HepG2 (cell line): ENCODE measurements at regions not wholly inside any gene's neighbourhood (a gene's known extent, or its start where the extent isn't known, plus 50 kb on each side); places are given as distances from the start of the nearest gene placed in this dataset.

Experiments
- ATAC-seq: fragments of 200-7000 bp; cut with Tn5 transposase; 3 replicates; pipeline ENCODE4 v1.9.1; 2020; ENCODE audit warnings: mild to moderate bottlenecking, moderate library complexity
- BruUV-seq: library from RNA; stranded (reverse); fragments of 400-500 nt; replicated peaks from 2 replicates; lab custom pipeline; 2021; lab: Mats Ljungman, UMichigan
- CTCF ChIA-PET: fragments of 300-600 bp; formaldehyde crosslinking; extraction: SDS; loops from one replicate; lab custom pipeline; 2021; ENCODE audit warnings: low total read pairs, inconsistent platforms, low intra/inter-chr PET ratio; lab: Yijun Ruan, JAX
- POLR2A ChIA-PET: fragments of 350-600 bp; sonication (Branson Sonifier 250); formaldehyde crosslinking; loops from one replicate; lab custom pipeline; 2020; ENCODE audit warnings: antibody characterized with exemption, inconsistent platforms; lab: Yijun Ruan, JAX
- DNase-seq: peaks from one replicate; pipeline ENCODE4 v3.0.0-alpha.2; 2015; ENCODE audit warnings: low spot score
- FAIRE-seq: peaks from 3 replicates; lab custom pipeline; 2011; peaks lifted over from hg19 to GRCh38; lab: Jason Lieb, UNC
- H2AFZ ChIP-seq: one replicate; pipeline ENCODE4 v1.6.1; 2011; ENCODE audit warnings: low read length, inconsistent platforms
- H3K27ac ChIP-seq: fragments of 300-600 bp; 3 replicates; pipeline ENCODE4 v1.8.0; 2011; ENCODE audit warnings: mixed run types, mild to moderate bottlenecking, mixed read lengths, low read length, inconsistent platforms; ENCODE audit not compliant: insufficient read depth; ENCODE audit errors: extremely low read length
- H3K27me3 ChIP-seq, 2 experiments: fragments of 200-600 bp in 1 of 2; 2 replicates in 1 of 2; 3 replicates in 1 of 2; pipeline versions ENCODE4 v1.6.0 to v1.8.0; 2011; ENCODE audit warnings: low read length in 2 of 2, mild to moderate bottlenecking in 2 of 2, moderate library complexity in 2 of 2, inconsistent platforms in 1 of 2; ENCODE audit not compliant: insufficient read depth in 2 of 2, control insufficient read depth in 1 of 2
- H3K36me3 ChIP-seq, 2 experiments: fragments of 200-600 bp in 1 of 2; replicated peaks in 1 of 2; 2 replicates in 1 of 2; 3 replicates in 1 of 2; pipeline versions ENCODE4 v1.5.1 to v1.8.0; 2011; ENCODE audit warnings: low read length in 2 of 2, inconsistent platforms in 1 of 2; ENCODE audit not compliant: insufficient read depth in 2 of 2, control insufficient read depth in 1 of 2
- H3K4me1 ChIP-seq: 2 replicates; pipeline ENCODE4 v1.5.1; 2012; ENCODE audit warnings: low read length, inconsistent platforms; ENCODE audit not compliant: insufficient read depth
- H3K4me2 ChIP-seq: 2 replicates; pipeline ENCODE4 v1.6.0; 2011; ENCODE audit warnings: low read depth, low read length, inconsistent platforms
- H3K4me3 ChIP-seq, 3 experiments: fragments of 200-600 bp in 1 of 3; sonication (generic), shearing (Covaris generic) in 1 of 3; replicated peaks in 1 of 3; 2 replicates each; pipeline ENCODE4 v1.5.1; 2011 to 2016; ENCODE audit warnings: low read length in 3 of 3, inconsistent platforms in 2 of 3, low read depth in 2 of 3, mild to moderate bottlenecking in 2 of 3, control low read depth in 1 of 3, mixed read lengths in 1 of 3; ENCODE audit not compliant: insufficient read depth in 1 of 3
- H3K79me2 ChIP-seq: one replicate; pipeline ENCODE4 v1.6.1; 2011; ENCODE audit warnings: low read length, inconsistent platforms; ENCODE audit not compliant: insufficient read depth
- H3K9ac ChIP-seq: 2 replicates; pipeline ENCODE4 v1.6.0; 2011; ENCODE audit warnings: mild to moderate bottlenecking, low read depth, low read length, inconsistent platforms; ENCODE audit not compliant: insufficient read depth
- H3K9me3 ChIP-seq: 2 replicates; pipeline ENCODE4 v1.5.1; 2012; ENCODE audit warnings: mild to moderate bottlenecking, low read length
- H4K20me1 ChIP-seq: 2 replicates; pipeline ENCODE4 v1.6.0; 2011; ENCODE audit warnings: inconsistent platforms, mild to moderate bottlenecking, low read length, moderate library complexity; ENCODE audit not compliant: insufficient read depth
- BORCS8-MEF2B ChIP-seq: sonication (generic); formaldehyde crosslinking; IDR thresholded peaks from 2 replicates; pipeline ENCODE4 v1.8.0; 2022; ENCODE audit warnings: mild to moderate bottlenecking, missing genetic modification reagents
- SRSF9 ChIP-seq: fragments of 200-400 bp; formaldehyde crosslinking; IDR thresholded peaks from 2 replicates; pipeline ENCODE4 v1.6.1; 2018; ENCODE audit warnings: borderline replicate concordance, mild to moderate bottlenecking, low read depth, low read length; ENCODE audit not compliant: insufficient read depth, poor library complexity, severe bottlenecking
- ZNF329 ChIP-seq: sonication (generic); formaldehyde crosslinking; IDR thresholded peaks from 2 replicates; pipeline ENCODE4 v1.9.0; 2021; ENCODE audit warnings: low read depth, mild to moderate bottlenecking, missing genetic modification reagents
- WGBS: methylation state at CpG from one replicate; pipeline ENCODE4 v1.1.6; 2017; ENCODE audit warnings: low lambda C conversion rate; 5-methylcytosine and 5-hydroxymethylcytosine counted together
- in situ Hi-C: cut with HindIII; loops from 2 replicates; pipeline ENCODE4 v1.10.0; 2017; ENCODE audit warnings: low pct_unique_long_range_greater_than_20kb; ENCODE audit not compliant: extremely low pct_ligation_motif_present
- intact Hi-C: fragments of 100-400 bp; cut with micrococcal nuclease; formaldehyde crosslinking; loops from one replicate; pipeline ENCODE4 v1.10.0; 2022; ENCODE audit not compliant: unreplicated experiment
- TF ChIP-seq, protein P1 (sequence below), 2 experiments: sonication (generic) in 1 of 2; formaldehyde crosslinking in 1 of 2; IDR thresholded peaks; 2 replicates each; pipeline versions ENCODE4 v1.4.0 to v1.6.1; 2016 to 2020; ENCODE audit warnings: borderline replicate concordance in 1 of 2, low read depth in 1 of 2, mild to moderate bottlenecking in 1 of 2, missing genetic modification reagents in 1 of 2
- TF ChIP-seq, protein P2 (sequence below): sonication (generic); formaldehyde crosslinking; IDR thresholded peaks from 2 replicates; pipeline ENCODE4 v1.4.0; 2020; ENCODE audit warnings: missing genetic modification reagents
- TF ChIP-seq, protein P3 (sequence below): sonication (generic); formaldehyde crosslinking; IDR thresholded peaks from 2 replicates; pipeline ENCODE4 v1.8.1; 2023; ENCODE audit warnings: mild to moderate bottlenecking, inconsistent platforms, moderate library complexity, missing genetic modification reagents, borderline replicate concordance

DNA sequence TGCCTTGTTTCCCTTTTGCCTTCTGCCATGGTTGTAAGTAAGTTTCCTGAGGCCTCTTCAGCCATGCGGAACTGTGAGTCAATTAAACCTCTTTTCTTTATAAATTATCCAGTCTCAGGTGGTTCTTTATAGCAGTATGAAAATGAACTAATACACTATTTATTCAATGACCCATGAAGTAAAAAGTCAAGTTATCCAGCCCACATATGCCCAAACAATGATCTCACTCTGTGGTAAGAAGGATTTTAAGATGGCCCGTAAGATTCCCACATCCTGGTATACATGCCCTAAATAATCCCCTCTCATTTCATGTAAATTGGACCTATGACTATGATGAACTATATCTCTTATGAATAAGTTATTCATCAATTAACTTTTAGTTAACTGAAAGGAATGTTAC, 1008.3 kb upstream of the B3GALT2 start:
- no peaks in the 10 kb centered on the region for H4K20me1 ChIP-seq
- no peak overlapping the region for H3K4me3 ChIP-seq
- BruUV-seq = no TSS peak
- in situ Hi-C loops = no loop called here
- FAIRE-seq (no peak), DNase-seq (no peak), ATAC-seq (no peak)
- POLR2A ChIA-PET = no interaction called here
- no peaks in the 10 kb centered on the region for H3K27me3 ChIP-seq
- H3K9ac ChIP-seq = no peak overlapping the region
- H3K9me3 ChIP-seq = no peaks in the 10 kb centered on the region
- H3K27ac ChIP-seq = no peak overlapping the region
- WGBS = 40% methylated on average over 2 of the region's 2 CpGs
- H3K79me2 ChIP-seq = no peaks in the 10 kb centered on the region
- TF ChIP-seq, protein P1, sequence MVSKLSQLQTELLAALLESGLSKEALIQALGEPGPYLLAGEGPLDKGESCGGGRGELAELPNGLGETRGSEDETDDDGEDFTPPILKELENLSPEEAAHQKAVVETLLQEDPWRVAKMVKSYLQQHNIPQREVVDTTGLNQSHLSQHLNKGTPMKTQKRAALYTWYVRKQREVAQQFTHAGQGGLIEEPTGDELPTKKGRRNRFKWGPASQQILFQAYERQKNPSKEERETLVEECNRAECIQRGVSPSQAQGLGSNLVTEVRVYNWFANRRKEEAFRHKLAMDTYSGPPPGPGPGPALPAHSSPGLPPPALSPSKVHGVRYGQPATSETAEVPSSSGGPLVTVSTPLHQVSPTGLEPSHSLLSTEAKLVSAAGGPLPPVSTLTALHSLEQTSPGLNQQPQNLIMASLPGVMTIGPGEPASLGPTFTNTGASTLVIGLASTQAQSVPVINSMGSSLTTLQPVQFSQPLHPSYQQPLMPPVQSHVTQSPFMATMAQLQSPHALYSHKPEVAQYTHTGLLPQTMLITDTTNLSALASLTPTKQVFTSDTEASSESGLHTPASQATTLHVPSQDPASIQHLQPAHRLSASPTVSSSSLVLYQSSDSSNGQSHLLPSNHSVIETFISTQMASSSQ (IDR thresholded peaks at IDR 0.05; ENCODE audit: low read depth) = no peak
- TF ChIP-seq, protein P1 (CRISPR knock-in tag; IDR thresholded peaks at IDR 0.05; ENCODE audit: borderline replicate concordance) = no peak
- TF ChIP-seq, protein P2, sequence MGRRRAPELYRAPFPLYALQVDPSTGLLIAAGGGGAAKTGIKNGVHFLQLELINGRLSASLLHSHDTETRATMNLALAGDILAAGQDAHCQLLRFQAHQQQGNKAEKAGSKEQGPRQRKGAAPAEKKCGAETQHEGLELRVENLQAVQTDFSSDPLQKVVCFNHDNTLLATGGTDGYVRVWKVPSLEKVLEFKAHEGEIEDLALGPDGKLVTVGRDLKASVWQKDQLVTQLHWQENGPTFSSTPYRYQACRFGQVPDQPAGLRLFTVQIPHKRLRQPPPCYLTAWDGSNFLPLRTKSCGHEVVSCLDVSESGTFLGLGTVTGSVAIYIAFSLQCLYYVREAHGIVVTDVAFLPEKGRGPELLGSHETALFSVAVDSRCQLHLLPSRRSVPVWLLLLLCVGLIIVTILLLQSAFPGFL = no peak
- no peak for TF ChIP-seq BORCS8-MEF2B (CRISPR knock-in tag)
- TF ChIP-seq, protein P3, sequence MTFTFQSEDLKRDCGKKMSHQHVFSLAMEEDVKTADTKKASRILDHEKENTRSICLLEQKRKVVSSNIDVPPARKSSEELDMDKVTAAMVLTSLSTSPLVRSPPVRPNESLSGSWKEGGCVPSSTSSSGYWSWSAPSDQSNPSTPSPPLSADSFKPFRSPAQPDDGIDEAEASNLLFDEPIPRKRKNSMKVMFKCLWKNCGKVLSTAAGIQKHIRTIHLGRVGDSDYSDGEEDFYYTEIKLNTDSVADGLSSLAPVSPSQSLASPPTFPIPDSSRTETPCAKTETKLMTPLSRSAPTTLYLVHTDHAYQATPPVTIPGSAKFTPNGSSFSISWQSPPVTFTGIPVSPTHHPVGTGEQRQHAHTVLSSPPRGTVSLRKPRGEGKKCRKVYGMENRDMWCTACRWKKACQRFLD = no peak
- no peak for TF ChIP-seq ZNF329
- TF ChIP-seq SRSF9 = no peak
- H2AFZ ChIP-seq = no peak overlapping the region
- intact Hi-C loops = no loop called here
- no peaks in the 10 kb centered on the region for H3K36me3 ChIP-seq
- H3K4me1 ChIP-seq = no peaks in the 10 kb centered on the region
- CTCF ChIA-PET = no interaction called here
- H3K4me2 ChIP-seq = no peak overlapping the region
